ENCODE measurements at regions not wholly inside any gene's neighbourhood (a gene's known extent, or its start where the extent isn't known, plus 50 kb on each side); places are given as distances from the start of the nearest gene placed in this dataset.
"Not testable (repeated sequence)": the region's sequence is repeated elsewhere in the genome, so short reads cannot be mapped to it uniquely, and the experiment has no call there.

DNA sequence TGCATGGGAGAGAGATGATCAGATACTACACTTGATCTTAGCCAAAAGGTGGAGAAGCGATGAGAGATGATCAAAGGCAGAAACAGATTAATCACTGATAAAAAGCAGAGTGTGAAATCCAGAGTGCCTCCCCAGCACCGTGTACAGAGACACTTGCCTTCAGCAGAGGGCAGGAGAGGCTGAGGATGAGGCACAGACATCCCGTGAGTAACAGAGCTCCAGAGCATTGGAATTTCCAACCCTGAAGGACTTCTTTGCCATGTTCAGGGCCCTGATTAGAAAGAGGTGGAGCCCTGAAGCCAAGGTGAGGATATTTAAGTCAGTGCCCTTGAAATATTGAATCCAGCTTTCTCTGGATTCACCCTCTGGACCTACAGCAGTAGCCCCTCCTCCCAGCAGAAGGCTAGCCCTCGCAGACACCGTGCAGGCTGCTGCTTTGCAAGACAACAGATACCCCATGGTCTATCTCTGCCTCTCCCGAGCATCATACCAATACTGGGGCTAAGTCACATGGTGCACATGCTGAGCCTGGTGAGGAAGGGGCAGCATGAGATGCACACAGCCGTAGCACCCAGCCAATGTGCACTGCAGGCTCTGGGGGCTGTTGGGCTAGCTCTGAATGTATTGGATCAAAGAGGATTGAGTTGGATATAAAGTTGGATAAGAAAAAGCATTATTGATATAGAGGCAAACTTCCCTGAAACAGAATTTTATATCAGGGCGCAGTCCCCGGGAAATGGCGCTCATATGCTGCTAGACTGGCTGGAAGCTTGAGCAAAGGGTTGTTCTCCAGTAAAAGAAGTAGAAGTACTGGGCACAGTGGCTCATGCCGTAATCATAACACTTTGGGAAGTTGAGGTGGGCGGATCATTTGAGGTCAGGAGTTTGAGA lies 200.3 kb upstream of the B3GAT1 start:
- DNase-seq, result no peak

DNA sequence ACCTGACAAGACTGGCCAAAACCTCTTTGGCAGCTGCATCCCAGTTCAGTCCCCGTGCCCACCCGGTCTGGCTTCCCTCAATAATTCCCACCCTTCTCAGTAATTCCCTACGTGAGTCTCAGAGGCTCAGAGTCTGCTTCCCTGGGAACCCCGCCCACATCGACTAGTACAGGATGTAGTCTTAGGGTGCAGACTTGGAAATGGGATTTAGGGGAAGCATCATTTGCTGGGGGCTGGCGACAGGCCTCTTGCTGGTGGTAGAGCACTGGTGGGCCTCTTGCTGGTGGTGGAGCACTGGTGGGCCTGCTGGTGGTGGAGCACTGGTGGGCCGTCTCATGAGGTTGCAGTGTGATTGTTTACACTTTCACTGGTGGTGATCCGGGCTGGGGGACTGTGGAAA lies 199.5 kb upstream of the B3GAT1 start:
- DNase-seq, result no peak

DNA sequence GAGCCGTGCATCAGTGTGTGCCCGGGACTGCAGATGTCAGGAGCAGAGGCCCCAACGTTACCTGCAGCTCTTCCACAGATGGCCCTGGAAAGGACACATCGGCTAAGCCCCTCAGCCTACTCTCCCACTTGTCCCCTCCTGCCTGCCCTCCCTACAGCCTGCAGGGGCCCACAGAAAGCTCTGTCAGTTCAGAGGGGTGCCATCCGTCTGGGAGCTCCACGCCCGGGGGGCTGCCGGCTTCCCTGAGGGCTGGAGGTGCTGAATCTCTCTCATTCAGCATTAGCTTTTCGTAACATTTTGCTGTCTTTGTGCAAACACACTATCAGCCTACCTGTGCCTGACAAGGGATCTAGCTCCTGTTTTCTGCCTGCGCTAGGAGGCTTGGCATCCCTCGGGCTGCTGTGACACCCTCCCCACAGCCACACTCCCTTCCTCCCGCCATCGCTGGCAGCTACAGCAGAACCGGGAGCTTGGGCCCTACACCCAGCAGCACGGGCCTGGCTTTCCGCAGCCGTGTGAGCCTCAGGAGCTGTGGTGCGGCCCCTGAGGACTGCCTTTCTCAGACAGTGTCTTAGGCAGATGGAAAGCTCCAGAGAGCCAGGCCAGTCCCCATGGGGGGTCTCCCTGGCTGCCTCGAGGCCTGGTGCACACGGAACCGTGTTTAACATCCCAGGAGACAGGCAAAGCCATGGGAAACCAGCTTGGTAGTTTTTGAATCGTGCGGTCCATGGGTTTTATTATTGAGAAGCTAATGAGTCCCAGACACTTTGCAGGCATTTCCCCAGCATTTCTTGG lies 198.3 kb upstream of the B3GAT1 start:
- DNase-seq, result no peak

DNA sequence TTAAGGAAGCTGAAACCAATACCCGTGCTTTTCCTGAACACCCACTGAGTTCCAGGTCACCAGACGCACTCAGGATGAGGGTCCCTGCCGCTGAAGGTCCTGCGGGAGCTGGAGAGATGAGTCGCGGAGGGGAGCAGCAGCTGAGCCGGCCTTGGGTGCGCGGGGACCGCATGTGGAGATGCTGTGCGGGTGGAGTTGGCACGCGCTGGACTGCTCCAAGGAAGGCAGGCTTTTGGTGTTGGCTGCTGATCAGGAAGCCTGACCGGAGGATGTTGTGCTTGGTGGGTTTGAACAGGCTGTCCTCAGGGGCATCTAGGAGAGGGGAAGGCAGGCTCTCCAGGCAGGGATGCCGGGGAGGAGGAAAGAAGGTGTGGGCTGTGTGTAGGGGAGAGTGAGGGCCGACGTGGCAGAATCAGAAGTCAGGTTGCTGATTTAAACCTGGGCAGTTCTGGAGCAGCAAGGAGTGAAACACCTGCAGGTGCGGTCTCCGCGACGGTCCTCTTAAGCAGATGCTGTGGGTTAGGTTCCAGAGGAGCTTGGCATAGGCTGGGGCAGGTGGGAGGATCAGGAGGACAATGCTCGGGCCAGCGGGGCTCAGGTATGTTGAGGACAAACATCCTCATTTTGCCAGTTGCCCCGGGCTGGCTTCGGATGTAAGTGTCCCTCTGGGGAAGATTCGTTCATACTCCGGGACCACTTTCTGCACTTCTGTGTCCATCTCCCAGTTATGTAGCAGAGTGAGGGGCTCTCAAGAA lies 197.5 kb upstream of the B3GAT1 start:
- DNase-seq, result no peak

DNA sequence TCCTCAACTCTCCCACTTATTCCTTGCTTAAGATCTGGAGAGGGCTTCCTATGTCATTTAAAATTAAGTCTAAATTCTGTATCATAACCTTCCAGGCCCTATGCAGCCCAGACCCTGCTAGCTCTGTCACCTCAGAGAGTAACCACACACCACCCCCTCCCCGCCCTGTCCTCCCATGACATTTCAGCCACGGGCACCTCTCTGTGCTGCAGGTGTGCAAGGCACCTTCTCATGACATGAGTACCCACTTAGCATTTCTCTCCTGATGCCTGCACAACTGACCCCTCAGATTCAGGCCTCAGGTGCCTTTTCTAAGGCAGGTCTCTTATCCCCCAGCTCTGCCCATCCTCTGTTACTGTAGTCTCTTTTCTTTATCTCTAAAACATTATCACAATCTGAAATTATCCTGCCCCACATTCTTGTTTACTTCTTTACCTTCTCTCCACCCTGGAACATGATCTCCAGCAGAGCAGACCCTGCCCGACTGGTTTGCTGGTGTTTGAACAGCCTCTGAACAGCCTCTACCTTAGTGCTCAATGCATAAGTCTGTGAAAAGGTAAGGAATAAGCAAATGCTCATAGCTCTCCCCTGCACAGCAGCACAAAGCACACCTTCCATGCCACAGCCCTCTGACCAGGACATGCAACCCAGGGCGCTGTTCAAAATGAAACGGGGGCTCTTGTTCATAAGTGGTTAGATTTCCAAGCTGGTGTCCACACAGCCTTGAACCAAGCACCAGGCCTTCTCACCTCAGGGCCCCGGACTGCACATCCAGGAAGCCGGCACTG lies 196.1 kb upstream of the B3GAT1 start:
- no peak for DNase-seq

DNA sequence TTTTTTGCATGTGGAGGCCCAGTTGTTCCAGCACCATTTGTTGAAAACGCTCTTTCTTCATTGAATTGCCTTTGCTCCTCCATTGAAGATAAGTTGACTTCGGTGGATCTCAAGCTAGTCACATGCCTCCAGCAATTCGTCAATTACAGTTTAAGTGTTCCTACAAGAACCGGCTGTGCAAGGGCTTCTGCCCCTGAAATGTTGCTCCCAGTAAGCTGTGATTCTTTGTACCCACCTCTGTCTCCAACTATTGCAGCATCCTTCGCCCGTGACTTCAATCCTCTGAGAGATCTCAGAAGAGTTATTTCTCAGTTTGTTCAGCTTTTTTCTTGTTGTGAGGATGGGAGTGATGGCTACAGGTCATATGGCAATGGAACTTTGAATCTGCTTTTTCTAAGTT lies 194.2 kb upstream of the B3GAT1 start:
- DNase-seq, result no peak

DNA sequence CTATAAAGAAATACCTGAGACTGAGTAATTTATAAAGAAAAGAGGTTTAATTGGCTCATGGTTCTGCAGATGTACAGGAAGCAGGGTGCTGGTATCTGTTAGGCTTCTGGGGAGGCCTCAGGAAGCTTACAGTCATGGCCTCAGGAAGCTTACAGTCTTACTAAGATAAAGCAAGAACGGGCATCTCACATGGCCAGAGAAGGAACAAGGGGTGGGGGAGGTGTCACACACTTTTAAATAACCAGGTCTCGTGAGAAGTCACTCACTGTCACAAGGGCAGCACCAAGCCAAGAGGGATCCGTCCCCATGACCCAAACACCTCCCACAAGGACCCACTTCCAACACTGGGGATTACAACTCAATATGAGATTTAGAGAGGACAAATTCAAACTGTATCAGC lies 192.8 kb upstream of the B3GAT1 start:
- no peak for DNase-seq

DNA sequence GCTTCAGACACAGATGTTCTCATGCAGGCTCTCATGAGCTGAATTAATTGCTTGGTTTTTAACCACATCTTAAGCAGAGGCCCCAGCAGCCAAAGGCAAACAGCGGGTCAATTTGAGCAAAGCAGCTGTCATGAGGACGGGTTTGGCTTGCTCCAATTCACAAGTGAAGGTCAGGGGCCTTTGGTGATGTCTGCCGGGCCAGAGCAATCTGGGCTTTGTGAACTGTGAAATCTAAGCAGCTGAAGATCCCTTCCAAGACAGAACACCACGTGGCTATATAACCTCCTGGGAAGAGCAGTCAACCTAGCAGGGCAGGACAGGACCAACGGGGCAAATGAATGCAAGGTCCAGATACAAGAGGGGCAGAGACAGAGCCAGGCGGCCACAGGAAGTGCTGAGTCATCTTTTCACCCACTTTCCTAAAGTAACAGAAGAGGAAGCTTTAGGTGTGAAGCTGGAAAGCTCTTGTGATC lies 187.3 kb upstream of the B3GAT1 start:
- DNase-seq, result no peak

DNA sequence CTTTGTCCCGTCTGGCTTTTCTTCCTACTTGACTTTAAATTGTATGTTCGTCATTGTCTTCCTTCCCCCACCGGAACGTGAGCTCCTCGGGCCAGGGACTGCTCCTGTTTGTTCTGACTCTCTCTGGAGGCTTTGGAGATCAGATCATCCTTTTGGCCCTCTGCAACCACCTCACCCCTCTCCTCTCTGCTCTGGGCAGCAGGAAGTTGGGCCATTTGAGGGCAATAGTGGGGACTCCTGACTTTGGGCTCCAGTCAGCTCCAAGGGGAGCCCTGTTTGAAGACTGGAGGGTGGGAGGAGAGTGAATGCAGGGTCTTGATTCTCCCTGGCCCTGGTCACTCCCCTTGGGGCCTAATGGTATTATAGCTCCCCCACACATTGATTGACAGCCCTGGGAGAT lies 186.3 kb upstream of the B3GAT1 start:
- DNase-seq, result no peak

DNA sequence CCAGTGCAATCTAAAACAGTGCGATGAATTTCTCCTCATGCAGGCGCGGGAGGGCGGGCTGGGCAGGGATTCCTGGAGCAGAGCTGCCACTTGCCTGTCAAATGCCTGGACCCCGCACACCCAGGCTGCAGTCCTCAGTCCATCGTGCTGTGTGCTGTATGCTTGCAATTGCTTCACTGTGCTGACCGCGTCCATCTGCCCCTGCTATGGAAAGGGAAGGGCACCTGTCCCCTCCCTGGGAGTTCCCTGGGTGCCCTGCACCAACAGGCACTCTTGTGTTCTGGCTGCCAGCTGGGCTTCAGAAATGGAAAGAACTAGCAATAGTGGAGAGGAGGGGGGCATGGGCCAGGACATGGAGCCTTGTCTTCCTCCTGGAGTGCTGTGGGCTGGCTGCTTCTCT lies 185.4 kb upstream of the B3GAT1 start:
- no peak for DNase-seq

DNA sequence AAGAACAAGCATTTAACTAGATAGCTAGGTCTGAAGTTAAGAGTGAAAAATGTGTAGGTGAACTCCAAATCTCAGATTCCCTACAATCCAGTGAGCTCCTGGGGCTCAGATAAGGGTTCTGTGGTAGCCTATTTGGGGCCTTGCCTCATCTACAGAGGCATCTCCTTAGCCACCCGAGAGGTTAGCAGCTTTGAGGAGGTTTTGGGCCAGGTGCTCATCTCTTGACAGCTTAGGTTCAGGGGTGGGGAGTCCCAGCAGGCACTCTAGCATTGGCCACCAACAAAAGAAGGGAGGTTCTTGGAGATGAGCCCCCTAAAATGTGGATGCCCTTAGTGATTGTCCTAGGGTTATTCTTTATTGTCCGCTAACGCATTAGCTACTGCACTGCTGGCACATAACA lies 184.4 kb upstream of the B3GAT1 start:
- no peak for DNase-seq

DNA sequence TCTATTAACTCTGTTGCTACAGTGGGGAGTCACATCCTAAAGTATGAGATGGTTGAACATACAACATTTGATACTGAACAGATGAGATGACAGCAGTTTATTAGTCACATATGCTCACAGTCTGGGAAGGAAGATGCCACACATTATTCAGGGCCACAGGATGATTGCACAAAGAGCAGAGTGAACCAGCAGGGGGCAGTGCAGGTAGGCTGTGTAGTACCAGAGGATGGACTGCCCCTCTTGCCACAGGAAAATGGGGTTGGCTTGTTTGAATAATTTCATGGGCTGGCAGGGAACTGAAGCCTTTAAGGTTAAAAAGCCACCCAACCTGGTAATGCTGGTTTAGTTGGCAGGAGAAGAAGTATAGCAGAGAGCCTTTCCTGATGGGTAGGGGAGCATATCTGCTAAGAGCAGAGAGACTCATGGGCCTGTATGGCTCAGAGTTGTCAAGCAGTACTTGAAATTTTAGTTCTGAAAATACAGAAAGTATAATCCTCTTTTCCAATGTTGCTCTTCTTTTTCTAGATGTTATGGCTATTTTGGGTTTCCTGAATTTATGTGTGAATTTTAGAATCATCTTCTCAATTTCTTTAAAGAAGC lies 180.4 kb upstream of the B3GAT1 start:
- peak; percentile 67 for DNase-seq

DNA sequence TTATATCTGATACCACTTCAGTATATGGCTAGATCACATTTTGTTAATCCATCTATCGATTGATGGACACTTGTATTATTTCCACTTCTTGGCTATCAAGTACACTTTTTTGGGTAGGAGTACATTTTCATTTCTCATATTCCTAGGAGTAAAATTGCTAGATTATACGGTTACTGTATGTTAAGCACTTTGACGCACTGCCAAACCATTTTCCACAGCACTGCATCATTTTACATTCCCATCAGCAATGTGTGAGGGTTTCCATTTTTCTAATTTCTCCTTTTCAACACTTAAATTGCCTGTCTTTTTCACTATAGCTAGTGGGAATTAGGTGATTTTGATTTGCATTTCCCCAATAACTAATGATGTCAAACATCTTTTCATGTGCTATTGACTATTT lies 179.3 kb upstream of the B3GAT1 start:
- DNase-seq, result no peak

DNA sequence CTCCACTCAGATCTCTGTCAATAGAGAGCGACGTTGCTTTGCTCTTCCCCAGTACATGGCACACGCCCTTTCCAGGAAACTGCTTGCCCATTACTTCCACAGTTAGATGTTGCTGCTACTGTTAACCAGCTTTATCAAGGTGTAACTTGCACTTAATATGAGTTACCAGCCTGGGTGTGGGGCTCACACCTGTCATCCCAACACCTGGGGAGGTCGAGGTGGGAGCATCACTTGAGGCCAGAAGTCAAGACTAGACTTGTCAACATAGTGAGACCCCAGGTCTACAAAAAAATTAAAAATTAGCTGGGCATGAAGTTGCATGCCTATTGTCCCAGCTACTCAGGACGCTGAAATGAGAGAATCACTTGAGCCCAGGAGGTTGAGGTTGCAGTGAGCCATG lies 177.1 kb upstream of the B3GAT1 start:
- DNase-seq, result no peak

DNA sequence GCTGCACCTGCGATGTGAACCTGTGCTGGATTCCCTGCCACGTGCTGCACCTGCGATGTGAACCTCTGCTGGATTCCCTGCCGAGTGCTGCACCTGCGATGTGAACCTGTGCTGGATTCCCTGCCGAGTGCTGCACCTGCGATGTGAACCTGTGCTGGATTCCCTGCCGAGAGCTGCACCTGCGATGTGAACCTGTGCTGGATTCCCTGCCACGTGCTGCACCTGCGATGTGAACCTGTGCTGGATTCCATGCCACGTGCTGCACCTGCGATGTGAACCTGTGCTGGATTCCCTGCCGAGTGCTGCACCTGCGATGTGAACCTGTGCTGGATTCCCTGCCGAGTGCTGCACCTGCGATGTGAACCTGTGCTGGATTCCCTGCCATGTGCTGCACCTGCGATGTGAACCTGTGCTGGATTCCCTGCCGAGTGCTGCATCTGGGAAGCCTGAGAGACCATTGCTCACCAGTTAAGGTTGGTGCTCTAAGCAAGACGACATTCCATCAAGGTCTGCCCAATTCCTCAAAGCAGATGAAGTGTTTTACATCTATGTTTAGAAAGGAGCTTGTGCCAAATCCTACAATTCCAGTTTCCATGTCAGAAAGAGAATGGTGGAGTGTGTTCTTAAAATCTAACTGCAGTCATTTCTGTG lies 176.5 kb upstream of the B3GAT1 start:
- not testable (repeated sequence) for DNase-seq

DNA sequence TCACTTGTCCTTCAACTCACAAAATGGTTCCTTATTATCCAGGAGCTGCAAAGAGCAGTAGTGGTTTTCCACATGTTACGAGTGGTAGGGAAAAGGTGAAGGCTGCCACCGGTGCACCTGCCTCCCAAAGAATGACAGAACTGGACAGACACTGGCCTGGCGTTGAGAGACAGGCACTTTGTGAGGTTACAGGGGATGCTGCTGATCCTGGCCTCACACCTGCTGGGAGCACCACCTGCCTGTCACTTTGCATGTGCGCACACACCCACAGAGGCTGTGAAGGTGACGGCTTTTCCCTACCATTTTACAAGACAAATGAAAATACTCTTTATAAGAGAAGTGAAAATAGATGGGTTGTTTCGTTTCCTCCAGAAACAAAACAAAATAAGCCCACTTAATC lies 175.3 kb upstream of the B3GAT1 start:
- DNase-seq, result no peak

DNA sequence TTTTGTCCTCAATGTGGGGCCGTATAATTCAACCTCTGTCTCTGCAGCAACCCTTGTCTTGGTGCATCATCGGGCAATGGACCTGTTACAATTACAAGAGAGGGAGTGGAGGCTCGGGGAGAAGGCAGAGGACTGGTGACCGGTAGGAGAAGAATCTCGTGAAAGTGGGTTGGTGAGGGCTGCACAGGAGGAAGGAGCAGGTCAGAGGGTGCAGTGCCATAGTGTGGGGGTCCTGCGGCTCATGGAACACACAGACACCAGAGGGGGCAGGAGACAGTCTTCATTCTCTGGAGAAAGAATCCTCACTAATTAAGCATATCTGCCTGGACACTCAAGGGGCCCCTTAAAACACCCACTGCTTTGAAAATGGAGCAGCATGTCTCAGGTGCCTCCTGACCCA lies 174.7 kb upstream of the B3GAT1 start:
- no peak for DNase-seq

DNA sequence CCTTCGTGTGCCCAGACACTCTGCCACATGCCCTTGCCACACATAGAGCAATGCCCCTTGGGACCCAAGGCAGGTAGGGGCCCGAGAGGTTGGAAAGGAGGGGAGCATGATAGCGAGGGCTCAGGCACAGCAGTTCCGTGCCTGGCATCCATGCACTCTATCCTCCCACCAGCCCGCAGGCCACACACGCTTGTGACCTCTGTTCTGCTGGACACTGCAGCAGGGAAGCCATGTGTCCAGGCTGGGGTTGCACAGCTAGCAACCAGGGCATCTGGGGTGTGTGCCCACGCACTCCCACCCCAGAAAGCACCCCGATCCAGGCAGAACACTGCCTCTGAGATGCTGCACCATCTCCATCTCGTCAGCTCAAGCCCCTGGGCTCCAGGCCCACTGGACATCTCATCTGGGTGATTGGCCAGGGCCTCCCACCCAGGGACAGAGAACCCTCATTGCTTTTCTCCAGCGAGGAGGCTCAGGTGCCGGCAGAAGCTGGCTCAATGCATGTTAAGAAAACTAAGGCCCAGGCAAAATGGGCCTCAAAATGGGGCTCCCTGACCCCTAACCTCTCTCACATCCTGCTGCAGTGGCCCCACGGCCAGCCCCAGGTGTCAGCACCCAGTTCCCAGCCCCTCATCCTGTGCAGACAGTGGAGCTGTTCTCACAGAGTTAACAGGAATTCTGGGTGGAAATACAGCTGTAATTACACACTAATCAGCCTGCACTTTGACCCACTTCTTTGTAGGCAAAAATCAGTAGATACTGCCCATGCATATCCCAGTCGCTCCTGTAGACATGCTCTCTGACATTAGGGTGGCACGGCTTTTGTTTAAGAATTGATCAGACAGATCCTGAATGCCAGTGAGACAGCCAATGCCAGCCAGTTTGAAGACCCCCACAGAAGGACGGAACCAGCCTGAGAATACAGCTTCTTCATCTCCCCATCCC lies 173.9 kb upstream of the B3GAT1 start:
- no peak for DNase-seq

DNA sequence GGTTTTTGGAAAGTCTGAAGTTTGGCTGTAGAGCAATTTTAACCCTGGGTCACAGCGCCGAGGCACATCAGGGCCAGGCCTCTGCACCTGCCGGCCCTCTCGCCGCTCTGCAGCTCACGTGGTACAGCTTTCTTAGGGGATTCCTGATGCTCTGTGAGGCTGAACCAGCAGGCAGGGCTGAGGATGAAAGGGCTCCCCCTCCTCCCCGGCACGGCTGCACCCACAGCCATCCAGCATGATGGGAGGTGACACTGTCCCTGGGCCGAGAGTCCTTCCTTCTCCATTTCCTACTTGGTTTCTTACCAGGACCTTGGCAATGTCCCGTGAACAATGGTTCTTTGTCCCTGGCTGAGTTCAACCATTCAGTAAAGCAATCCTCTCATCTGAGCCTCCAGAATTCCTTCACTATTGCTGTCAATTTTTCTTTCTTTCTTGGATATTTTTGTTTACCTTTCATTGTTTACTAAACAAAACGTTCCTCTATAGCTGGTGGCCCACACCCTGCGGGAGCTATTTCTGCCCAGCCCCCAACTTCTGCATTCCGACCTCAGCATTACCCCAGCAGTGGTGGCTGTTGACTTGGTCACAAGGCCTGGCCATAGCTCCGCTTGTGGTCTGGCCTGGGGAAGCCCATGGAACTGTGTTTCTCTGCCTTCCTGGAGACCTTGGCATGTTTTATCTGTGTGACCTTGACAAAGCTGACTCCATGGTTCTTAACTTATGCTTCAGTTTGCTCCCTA lies 172.8 kb upstream of the B3GAT1 start:
- no peak for DNase-seq
